Smooth muscle cell (in vitro differentiated cells): ENCODE measurements at regions not wholly inside any gene's neighbourhood (a gene's known extent, or its start where the extent isn't known, plus 50 kb on each side); places are given as distances from the start of the nearest gene placed in this dataset.

Experiments
- DNase-seq: peaks from one replicate; lab custom pipeline; 2025; ENCODE audit not compliant: unreplicated experiment; lab: John Stamatoyannopoulos, UW
- H2AFZ ChIP-seq: fragments of 200-600 bp; sonication (generic); 2 replicates; pipeline ENCODE4 v1.6.0; 2016; ENCODE audit warnings: antibody characterized with exemption, low read depth, mild to moderate bottlenecking
- H3F3A ChIP-seq: fragments of 200-600 bp; sonication (generic); 2 replicates; pipeline ENCODE4 v1.6.0; 2017; ENCODE audit warnings: antibody characterized with exemption, low read depth
- H3K27ac ChIP-seq: fragments of 200-600 bp; sonication (generic); 2 replicates; pipeline ENCODE4 v1.5.1; 2016; ENCODE audit warnings: low read depth, mild to moderate bottlenecking
- H3K27me3 ChIP-seq: fragments of 200-600 bp; sonication (generic); 2 replicates; pipeline ENCODE4 v1.6.1; 2016; ENCODE audit warnings: low read depth, mild to moderate bottlenecking
- H3K36me3 ChIP-seq: fragments of 200-600 bp; sonication (generic); 2 replicates; pipeline ENCODE4 v1.5.1; 2016; ENCODE audit warnings: low read depth
- H3K4me1 ChIP-seq: fragments of 200-600 bp; sonication (generic); 2 replicates; pipeline ENCODE4 v1.5.1; 2016; ENCODE audit warnings: low read depth
- H3K4me2 ChIP-seq: fragments of 200-600 bp; sonication (generic); 2 replicates; pipeline ENCODE4 v1.6.0; 2016; ENCODE audit warnings: mild to moderate bottlenecking
- H3K4me3 ChIP-seq: fragments of 200-600 bp; sonication (generic); 2 replicates; pipeline ENCODE4 v1.5.1; 2016; ENCODE audit warnings: mild to moderate bottlenecking
- H3K79me2 ChIP-seq: fragments of 200-600 bp; sonication (generic); 2 replicates; pipeline ENCODE4 v1.6.0; 2016; ENCODE audit warnings: low read depth, mild to moderate bottlenecking
- H3K9ac ChIP-seq: fragments of 200-600 bp; sonication (generic); 2 replicates; pipeline ENCODE4 v1.6.0; 2016; ENCODE audit warnings: low read depth
- H3K9me3 ChIP-seq: fragments of 200-600 bp; sonication (generic); replicated peaks from 2 replicates; pipeline ENCODE4 v1.5.1; 2016; ENCODE audit warnings: low read depth
- H4K20me1 ChIP-seq: fragments of 200-600 bp; sonication (generic); 2 replicates; pipeline ENCODE4 v1.6.0; 2016; ENCODE audit warnings: low read depth
- CTCF ChIP-seq: fragments of 200-600 bp; sonication (generic); IDR thresholded peaks from 2 replicates; pipeline ENCODE4 v1.5.1; 2017; ENCODE audit warnings: borderline replicate concordance, mild to moderate bottlenecking, antibody characterized with exemption; ENCODE audit not compliant: insufficient read depth, poor library complexity, severe bottlenecking
- WGBS: methylation state at CpG from one replicate; pipeline ENCODE4 v1.1.7; 2016; ENCODE audit warnings: low lambda C conversion rate; 5-methylcytosine and 5-hydroxymethylcytosine counted together

- DNase-seq: no peak
- H3K27ac ChIP-seq: no peak overlapping the region
- no peaks in the 10 kb centered on the region for H3K79me2 ChIP-seq
- H3K4me1 ChIP-seq: peaks cover 10% of the 10 kb centered on the region
- no peak overlapping the region for H2AFZ ChIP-seq
- no peaks in the 10 kb centered on the region for H3K9me3 ChIP-seq
- WGBS: 92% methylated on average over 1 of the region's 1 CpG
- no peaks in the 10 kb centered on the region for H3K36me3 ChIP-seq
- TF ChIP-seq CTCF: no peak
- H3K4me2 ChIP-seq: no peak overlapping the region
- H4K20me1 ChIP-seq: no peaks in the 10 kb centered on the region
- H3F3A ChIP-seq: peaks cover 6% of the 10 kb centered on the region
- H3K4me3 ChIP-seq: no peak overlapping the region
- H3K9ac ChIP-seq: no peak overlapping the region
- peaks cover 25% of the 10 kb centered on the region for H3K27me3 ChIP-seq
These were observed 136.5 kb downstream of the TPRA1 start for GRCh38 chr3:127454051-127454450.

GRCh38 chr3:127452321-127452821 is 138.2 kb downstream of the TPRA1 start:
- no peak for DNase-seq
- Histone ChIP-seq H3K4me2 (no peak overlapping the region), H3K27ac (no peak overlapping the region), H3K4me1 (peaks cover 8% of the 10 kb centered on the region), H3K9me3 (no peaks in the 10 kb centered on the region), H2AFZ (no peak overlapping the region), H3K36me3 (no peaks in the 10 kb centered on the region), H3K9ac (no peak overlapping the region), H3K27me3 (peaks cover 29% of the 10 kb centered on the region), H3K4me3 (no peak overlapping the region), H3F3A (peaks cover 6% of the 10 kb centered on the region), H3K79me2 (no peaks in the 10 kb centered on the region), H4K20me1 (no peaks in the 10 kb centered on the region)
- 76% methylated on average over 7 of the region's 7 CpGs for WGBS
- TF ChIP-seq CTCF: no peak

GRCh38 chr3:127451321-127451720 is 139.2 kb downstream of the TPRA1 start:
- 77% methylated on average over 4 of the region's 4 CpGs for WGBS
- Histone ChIP-seq H3K4me1 (peaks cover 7% of the 10 kb centered on the region), H3K79me2 (no peaks in the 10 kb centered on the region), H3K9ac (no peak overlapping the region), H2AFZ (no peak overlapping the region), H4K20me1 (no peaks in the 10 kb centered on the region), H3F3A (peaks cover 5% of the 10 kb centered on the region), H3K4me2 (no peak overlapping the region), H3K36me3 (no peaks in the 10 kb centered on the region), H3K4me3 (no peak overlapping the region), H3K27me3 (peaks cover 29% of the 10 kb centered on the region), H3K9me3 (no peaks in the 10 kb centered on the region), H3K27ac (no peak overlapping the region)
- TF ChIP-seq CTCF: no peak
- DNase-seq: no peak

GRCh38 chr3:127450331-127450730 is 140.2 kb downstream of the TPRA1 start:
- Histone ChIP-seq H3K9ac (no peak overlapping the region), H3K4me1 (no peaks in the 10 kb centered on the region), H4K20me1 (no peaks in the 10 kb centered on the region), H3K27ac (no peak overlapping the region), H3K4me2 (no peak overlapping the region), H2AFZ (no peak overlapping the region), H3K4me3 (no peak overlapping the region), H3K27me3 (peaks cover 29% of the 10 kb centered on the region), H3K9me3 (no peaks in the 10 kb centered on the region), H3F3A (no peaks in the 10 kb centered on the region), H3K36me3 (no peaks in the 10 kb centered on the region), H3K79me2 (no peaks in the 10 kb centered on the region)
- 88% methylated on average over 8 of the region's 8 CpGs for WGBS
- DNase-seq: no peak
- TF ChIP-seq CTCF: no peak
